ENCODE measurements at regions not wholly inside any gene's neighbourhood (a gene's known extent, or its start where the extent isn't known, plus 50 kb on each side); places are given as distances from the start of the nearest gene placed in this dataset.
"Not testable (repeated sequence)": the region's sequence is repeated elsewhere in the genome, so short reads cannot be mapped to it uniquely, and the experiment has no call there.

GRCh38 chr10:124206616-124207015 lies 113.2 kb upstream of the CHST15 start:
- DNase-seq: no peak

DNA sequence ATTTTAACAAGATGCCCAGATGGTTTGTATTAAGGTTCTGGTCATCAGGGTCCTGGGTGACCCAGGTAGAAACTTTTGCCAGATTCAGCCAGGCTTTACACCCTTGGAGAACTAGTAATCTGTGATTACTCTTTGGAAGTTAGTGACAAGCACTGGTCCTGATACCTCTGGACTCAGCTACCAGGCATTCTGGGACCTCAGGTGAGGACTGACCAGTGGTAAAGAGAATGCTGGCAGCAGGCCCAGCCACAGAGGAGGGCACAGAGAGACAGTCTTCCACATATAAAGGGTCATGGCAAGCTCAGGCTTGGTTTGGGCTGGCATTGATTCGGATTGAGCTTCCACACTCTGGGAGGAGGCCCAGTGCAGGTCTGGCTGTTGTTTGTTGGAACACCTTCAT lies 112.0 kb upstream of the CHST15 start:
- DNase-seq: no peak

- no peak for DNase-seq
These were observed 111.3 kb upstream of the CHST15 start for GRCh38 chr10:124204726-124205125.

DNA sequence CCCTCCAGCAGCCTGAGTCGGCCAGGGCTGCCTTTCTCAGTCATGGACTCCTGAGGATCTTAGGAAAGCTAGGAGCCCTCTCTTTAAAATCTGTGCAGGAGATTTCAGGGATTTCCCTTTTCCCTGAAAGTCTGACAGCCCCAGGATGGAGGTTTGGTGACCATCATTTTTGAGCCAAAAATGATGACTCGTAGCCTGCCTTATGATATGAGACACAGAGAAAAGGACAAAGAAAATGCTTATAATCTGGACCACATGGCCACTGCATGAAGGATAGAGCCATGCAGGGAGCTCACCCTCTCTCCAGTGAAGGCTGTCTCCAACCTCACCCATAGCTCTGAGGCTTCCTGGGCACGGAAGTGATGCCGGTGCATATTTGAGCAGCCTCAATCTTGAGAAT lies 106.6 kb upstream of the CHST15 start:
- DNase-seq: no peak

GRCh38 chr10:124198871-124199270 lies 105.5 kb upstream of the CHST15 start:
- DNase-seq: no peak

- no peak for DNase-seq
These were observed 104.7 kb upstream of the CHST15 start for GRCh38 chr10:124198125-124198501.

DNA sequence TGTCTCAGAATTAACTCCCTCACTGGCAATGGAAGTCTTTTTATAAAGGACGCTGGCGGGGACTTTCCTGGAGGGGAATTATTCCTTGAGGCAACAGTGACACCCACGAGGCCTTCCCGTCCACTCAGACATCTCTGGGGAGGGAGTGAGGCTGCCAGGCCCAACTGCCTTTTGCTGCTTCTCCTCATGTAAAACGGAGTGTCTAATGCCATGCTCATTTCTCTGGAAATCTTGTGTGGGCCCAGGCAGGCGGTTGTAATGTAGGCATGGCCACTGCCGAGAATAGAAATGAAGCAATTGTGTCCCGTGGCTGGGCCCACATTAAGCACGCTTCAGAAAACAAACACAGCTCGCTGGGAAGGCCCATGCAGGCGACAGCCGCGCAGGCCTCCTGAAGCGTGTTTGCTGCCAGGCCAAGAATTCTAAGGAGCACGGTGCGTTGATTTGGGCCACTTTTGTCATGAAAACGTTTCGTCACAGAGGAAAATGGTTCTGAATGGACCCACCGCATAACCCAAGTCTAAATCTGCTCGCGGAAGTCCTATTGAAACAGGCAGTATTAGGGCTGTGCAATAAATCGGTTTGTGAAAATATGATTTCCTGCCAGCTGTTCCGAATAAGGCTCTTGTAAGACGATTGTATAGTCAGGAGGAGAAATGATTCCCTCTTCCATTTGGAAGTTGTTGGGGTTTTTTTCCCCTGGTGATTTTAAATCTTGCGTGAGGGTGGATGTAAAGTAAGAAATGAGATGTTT lies 104.2 kb upstream of the CHST15 start:
- DNase-seq: no peak

DNA sequence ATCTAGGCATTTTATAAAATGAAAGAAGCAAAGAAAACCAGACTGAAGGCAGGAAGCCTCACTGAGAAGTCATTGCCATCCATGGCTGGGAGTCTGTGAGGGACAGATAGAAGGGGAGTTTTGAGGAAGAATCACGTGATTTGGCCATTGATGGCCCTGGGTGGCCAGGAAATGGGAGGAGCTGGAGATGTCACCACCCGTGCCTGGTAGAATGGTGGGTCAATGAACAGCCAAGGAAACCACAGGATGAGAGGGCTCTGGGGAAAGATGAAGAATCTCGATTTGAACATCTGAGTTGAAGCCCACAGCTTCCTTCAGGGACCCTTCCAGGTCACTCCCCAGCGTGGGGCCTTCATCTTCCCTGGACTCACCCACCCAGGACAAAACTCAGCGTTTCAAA lies 103.3 kb upstream of the CHST15 start:
- DNase-seq: no peak

GRCh38 chr10:124194199-124194824 lies 100.9 kb upstream of the CHST15 start:
- no peak for DNase-seq

DNA sequence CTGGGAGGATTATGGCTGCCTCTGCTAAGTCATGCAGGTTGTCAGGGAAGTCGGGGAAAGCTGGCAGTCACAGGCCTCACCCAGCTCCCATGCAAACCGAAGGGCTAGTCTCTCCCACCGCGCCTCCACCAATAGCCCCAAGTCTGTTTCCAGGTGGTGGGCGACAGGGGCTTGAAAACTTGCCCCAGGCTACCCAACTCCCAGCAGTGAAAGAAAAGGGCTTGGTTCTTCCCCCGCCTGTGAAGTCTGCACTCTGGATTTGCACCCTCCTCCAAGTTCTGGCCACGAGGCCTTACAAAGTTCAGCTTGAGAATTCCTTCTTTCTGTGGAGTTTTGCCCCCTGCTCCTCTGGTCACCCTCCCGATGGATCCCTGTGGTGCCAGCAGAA lies 99.9 kb upstream of the CHST15 start:
- DNase-seq: no peak

- DNase-seq: not testable (repeated sequence)
These were observed 99.4 kb upstream of the CHST15 start for GRCh38 chr10:124192664-124193308.

DNA sequence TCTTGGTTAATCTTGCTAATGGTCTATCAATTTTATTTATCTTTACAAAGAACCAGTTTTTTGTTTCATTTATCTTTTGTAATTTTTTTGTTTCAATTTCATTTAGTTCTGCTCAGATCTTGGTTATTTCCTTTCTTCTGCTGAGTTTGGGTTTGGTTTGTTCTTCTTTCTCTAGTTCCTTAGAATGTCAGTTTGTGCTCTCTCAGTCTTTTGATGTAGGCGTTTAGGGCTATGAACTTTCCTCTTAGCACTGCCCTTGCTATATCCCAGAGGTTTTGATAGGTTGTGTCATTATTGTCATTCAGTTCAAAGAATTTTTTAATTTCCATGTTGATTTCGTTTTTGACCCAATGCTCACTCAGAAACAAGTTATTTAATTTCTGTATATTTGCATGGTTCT lies 97.1 kb upstream of the CHST15 start:
- DNase-seq: not testable (repeated sequence)

GRCh38 chr10:124186956-124187355 lies 93.6 kb upstream of the CHST15 start:
- DNase-seq: no peak

GRCh38 chr10:124185084-124185483 lies 91.7 kb upstream of the CHST15 start:
- DNase-seq: no peak

GRCh38 chr10:124184208-124184830 lies 90.9 kb upstream of the CHST15 start:
- no peak for DNase-seq

- no peak for DNase-seq
These were observed 90.2 kb upstream of the CHST15 start for GRCh38 chr10:124183617-124184016.

GRCh38 chr10:124182088-124182541 lies 88.7 kb upstream of the CHST15 start:
- no peak for DNase-seq

- no peak for DNase-seq
These were observed 88.3 kb upstream of the CHST15 start for GRCh38 chr10:124181656-124182055.

DNA sequence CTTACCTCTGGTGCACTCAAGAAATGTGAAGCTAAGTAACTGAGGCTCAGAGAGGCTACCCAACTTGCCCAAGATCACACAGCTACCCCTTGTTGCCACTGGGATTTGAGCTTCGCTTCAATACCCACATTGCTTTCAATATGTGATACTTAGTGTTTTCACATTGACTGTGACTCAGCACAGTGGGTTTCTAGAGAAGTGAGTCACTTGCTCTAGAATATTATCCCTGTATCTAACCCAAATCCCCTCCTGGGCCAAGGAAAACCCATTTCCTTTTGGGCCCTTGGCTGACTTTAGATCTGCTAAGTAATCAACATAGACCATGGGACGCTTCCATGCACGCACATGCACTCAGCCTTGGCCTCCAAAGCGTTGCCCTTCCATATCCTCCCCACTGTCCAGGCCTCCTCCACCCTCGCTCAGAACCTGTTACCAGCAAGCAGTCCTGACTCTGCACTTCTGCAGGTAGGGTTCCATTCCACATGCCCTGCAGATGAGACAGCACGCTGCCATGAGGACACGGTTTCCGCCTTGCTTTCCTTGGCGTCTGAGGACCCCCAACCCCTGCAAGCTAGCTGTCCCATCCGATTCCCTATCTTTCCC lies 87.7 kb upstream of the CHST15 start:
- no peak for DNase-seq

DNA sequence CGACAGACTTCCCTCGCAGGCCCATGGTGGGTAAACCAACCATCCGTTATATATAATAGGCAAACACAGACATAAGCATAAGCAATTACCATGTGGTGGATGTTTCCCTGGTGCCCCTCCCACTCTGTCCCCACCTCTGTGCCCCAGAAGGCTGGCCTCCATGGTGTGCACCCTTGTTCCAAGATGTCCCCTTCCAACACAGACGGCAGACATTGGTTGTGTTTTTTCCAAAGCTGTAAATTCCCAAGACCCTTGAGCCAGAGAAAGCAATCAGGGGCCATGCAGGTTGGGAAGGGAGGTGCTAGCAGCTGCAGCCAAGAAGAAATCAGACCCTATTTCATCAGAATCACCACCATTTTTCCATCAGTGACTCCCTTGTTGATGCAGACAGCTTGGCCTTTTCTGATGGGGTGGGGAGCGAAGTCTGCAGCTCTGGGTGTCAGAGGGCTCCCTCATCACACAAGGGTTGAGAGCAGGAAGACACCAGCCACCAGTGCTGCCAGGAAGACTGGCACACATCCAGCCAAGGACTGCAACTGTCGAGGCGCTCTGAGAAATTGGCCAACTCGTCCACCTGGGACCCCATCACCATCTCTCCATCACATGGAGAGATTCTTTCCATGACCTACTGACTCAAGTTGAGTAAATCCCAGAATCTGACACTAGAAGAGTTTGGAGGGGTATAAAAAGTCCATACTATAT lies 86.8 kb upstream of the CHST15 start:
- DNase-seq: no peak

DNA sequence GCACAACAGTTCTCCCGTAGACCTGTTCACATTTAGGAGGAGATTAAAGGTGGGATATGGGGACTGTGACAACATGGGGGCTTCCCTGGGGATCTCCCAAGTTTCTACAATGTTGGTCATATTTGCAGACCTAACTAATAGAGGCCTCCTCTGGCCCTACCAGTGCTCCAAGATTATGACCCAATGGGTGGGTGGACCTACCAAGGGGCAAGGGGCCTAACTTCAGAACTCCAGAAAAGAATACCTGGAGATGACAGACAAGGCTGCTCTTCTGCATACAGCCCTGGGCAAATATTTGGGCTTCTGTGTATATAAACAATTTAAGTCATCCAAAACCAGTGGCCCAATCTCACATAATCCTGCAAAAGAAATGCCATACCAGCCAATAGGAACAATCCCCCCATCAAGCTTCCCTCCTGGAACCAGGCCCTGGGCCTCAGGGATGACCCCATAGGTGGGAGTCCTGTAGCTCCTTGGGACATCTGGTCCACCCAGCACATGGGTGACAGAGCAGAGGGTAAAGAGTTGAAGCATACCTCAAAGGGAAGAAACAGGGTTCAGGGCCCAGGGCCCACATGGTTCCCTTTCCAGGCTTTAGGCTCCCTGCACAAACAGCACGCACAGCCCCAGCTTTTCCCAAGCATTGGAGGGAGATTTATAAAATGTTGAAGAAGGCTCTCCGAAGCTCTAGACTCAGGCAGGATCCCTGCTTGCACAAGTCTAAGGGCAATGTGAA lies 86.1 kb upstream of the CHST15 start:
- DNase-seq: no peak

- DNase-seq: no peak
These were observed 83.8 kb upstream of the CHST15 start for GRCh38 chr10:124177180-124177518.

Data from central memory CD4-positive, alpha-beta T cell (primary cell).